ENCODE measurements at regions not wholly inside any gene's neighbourhood (a gene's known extent, or its start where the extent isn't known, plus 50 kb on each side); places are given as distances from the start of the nearest gene placed in this dataset.

DNA sequence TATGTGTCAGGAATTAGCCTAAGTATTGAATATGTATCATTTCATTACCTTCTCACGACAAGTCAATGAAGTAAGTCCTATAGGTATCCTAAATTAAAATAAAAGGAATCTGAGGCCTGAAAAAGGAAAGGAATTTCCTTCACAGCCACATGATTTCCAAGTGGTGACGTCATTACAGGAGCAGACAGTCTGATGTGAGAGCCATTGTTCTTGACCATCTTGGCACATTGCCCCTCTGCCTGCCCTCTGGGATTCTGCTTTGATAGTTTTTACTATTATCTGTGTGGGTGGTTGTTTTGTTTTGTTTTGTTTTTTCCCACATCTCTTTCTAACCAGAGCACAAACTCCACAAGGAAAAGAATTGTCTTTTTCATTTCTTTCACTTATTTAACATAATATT is 219.8 kb upstream of the UFL1 start:
- Histone ChIP-seq H3K4me3 (replicated peaks; ENCODE audit: low read depth, low read length) (no peak overlapping the region), H3K36me3 (ENCODE audit: control insufficient read depth, insufficient read depth, low read length) (no peaks in the 10 kb centered on the region), H3K27me3 (replicated peaks; ENCODE audit: control insufficient read depth, insufficient read depth, low read length) (no peaks in the 10 kb centered on the region)
- TF ChIP-seq, protein P1, sequence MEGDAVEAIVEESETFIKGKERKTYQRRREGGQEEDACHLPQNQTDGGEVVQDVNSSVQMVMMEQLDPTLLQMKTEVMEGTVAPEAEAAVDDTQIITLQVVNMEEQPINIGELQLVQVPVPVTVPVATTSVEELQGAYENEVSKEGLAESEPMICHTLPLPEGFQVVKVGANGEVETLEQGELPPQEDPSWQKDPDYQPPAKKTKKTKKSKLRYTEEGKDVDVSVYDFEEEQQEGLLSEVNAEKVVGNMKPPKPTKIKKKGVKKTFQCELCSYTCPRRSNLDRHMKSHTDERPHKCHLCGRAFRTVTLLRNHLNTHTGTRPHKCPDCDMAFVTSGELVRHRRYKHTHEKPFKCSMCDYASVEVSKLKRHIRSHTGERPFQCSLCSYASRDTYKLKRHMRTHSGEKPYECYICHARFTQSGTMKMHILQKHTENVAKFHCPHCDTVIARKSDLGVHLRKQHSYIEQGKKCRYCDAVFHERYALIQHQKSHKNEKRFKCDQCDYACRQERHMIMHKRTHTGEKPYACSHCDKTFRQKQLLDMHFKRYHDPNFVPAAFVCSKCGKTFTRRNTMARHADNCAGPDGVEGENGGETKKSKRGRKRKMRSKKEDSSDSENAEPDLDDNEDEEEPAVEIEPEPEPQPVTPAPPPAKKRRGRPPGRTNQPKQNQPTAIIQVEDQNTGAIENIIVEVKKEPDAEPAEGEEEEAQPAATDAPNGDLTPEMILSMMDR (IDR thresholded peaks at IDR 0.05; ENCODE audit: insufficient read depth, low read length, poor library complexity, severe bottlenecking): no peak
- no peak for DNase-seq (ENCODE audit: extremely low read depth, insufficient read length)

DNA sequence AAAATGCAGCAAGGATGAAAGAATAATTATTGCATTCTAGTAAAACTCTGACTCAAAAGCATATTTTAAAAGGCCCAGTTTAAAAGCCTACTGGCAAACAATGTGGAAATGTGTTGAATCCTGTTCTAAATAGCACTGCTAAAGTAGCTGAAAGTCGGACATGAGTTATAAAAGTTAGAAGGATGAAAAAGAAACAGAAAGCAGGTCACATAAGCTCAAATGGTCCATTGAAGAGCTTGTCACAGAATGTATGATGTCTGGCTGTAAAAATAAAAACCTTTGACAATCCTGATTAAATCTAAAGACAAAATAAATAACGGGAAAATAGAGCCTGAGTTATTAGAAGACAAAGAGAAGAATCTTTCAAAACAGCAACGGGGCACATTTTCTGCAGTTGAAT is 218.6 kb upstream of the UFL1 start:
- no peak for DNase-seq (ENCODE audit: extremely low read depth, insufficient read length)
- Histone ChIP-seq H3K36me3 (ENCODE audit: control insufficient read depth, insufficient read depth, low read length) (no peaks in the 10 kb centered on the region), H3K27me3 (replicated peaks; ENCODE audit: control insufficient read depth, insufficient read depth, low read length) (no peaks in the 10 kb centered on the region), H3K4me3 (replicated peaks; ENCODE audit: low read depth, low read length) (no peak overlapping the region)
- TF ChIP-seq, protein P1 (IDR thresholded peaks at IDR 0.05; ENCODE audit: insufficient read depth, low read length, poor library complexity, severe bottlenecking): no peak

DNA sequence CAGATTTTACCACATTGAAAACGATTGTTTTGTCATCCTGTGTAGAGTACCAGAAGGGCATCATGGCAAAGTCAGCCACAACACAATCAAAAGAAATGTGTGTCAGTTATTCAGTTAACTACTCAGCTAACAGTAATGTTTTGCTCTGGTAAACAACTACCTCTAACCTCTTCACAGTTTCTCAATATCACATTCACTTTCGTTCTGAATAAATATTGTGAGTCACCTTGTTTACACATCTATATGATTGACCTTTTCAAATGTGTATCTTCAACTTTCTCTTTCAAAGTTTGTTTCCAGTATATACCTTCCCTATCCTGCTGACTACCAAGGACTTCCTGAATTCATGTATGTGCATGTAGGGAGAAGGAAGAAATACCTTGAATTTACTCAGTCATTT is 216.6 kb upstream of the UFL1 start:
- H3K4me3 ChIP-seq (replicated peaks; ENCODE audit: low read depth, low read length): no peak overlapping the region
- H3K27me3 ChIP-seq (replicated peaks; ENCODE audit: control insufficient read depth, insufficient read depth, low read length): no peaks in the 10 kb centered on the region
- peak; percentile 1 for DNase-seq (ENCODE audit: extremely low read depth, insufficient read length)
- no peaks in the 10 kb centered on the region for H3K36me3 ChIP-seq (ENCODE audit: control insufficient read depth, insufficient read depth, low read length)
- TF ChIP-seq, protein P1 (IDR thresholded peaks at IDR 0.05; ENCODE audit: insufficient read depth, low read length, poor library complexity, severe bottlenecking): no peak

DNA sequence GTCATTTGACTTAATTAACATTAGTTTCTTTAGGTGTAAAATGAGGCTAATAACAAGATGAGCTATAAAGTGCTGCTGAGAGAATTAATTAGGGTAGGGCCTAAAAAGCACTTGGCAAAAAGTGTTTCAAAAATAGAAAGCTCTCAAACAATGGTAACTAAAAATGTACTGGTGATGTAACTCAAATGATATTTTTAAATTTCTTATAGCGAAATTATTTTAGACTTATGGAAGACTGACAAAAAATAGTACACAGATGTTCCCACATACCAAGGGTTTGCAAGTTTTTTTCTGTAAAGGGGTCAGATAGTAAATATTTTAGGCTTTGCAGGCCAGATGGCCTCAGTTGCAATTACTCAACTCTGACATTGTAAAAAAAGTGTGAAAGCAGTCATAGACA is 190.7 kb upstream of the UFL1 start:
- H3K4me3 ChIP-seq (replicated peaks; ENCODE audit: low read depth, low read length): no peak overlapping the region
- no peaks in the 10 kb centered on the region for H3K27me3 ChIP-seq (replicated peaks; ENCODE audit: control insufficient read depth, insufficient read depth, low read length)
- H3K36me3 ChIP-seq (ENCODE audit: control insufficient read depth, insufficient read depth, low read length): no peaks in the 10 kb centered on the region
- TF ChIP-seq, protein P1 (IDR thresholded peaks at IDR 0.05; ENCODE audit: insufficient read depth, low read length, poor library complexity, severe bottlenecking): no peak
- DNase-seq (ENCODE audit: extremely low read depth, insufficient read length): no peak

DNA sequence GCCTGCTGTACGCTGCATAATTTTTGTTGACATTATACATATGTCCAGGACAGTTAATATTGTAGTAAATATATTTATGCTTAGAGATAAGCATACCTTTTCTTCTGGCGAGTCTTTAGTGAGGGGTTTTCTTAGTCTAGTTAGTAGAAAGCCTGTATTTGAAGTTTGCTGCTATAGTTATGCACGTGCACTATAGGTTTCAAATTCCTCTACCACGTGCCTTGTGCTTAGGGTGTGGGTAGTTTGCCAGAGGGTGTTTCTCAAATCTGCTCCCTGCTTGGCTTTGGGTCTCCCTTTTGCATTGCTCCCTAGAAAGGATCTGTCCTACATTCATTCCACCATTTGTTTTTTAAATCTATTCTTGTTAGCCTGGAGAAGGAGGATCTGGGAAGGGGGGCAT is 181.4 kb upstream of the UFL1 start:
- TF ChIP-seq, protein P1 (IDR thresholded peaks at IDR 0.05; ENCODE audit: insufficient read depth, low read length, poor library complexity, severe bottlenecking): no peak
- H3K4me3 ChIP-seq (replicated peaks; ENCODE audit: low read depth, low read length): no peak overlapping the region
- DNase-seq (ENCODE audit: extremely low read depth, insufficient read length): no peak
- H3K36me3 ChIP-seq (ENCODE audit: control insufficient read depth, insufficient read depth, low read length): no peaks in the 10 kb centered on the region
- H3K27me3 ChIP-seq (replicated peaks; ENCODE audit: control insufficient read depth, insufficient read depth, low read length): no peaks in the 10 kb centered on the region

DNA sequence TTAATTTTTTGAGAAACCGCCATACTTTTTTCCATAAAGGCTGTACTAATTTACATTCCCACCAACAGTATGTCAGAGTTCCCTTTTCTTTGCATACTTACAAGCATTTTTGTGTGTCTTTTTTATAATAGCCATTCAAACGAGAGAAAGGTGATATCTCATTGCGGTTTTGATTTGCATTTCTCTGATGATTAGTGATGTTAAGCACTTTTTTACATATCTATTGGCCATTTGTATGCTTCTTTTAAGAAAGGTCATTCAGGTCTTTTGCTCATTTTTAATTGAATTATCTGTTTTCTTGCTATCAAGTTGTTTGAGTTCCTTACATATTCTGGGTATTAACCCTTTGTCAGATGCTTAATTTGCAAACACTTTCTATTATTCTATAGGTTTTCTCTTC is 176.1 kb upstream of the UFL1 start:
- H3K27me3 ChIP-seq (replicated peaks; ENCODE audit: control insufficient read depth, insufficient read depth, low read length): no peaks in the 10 kb centered on the region
- no peaks in the 10 kb centered on the region for H3K36me3 ChIP-seq (ENCODE audit: control insufficient read depth, insufficient read depth, low read length)
- no peak for DNase-seq (ENCODE audit: extremely low read depth, insufficient read length)
- TF ChIP-seq, protein P1 (IDR thresholded peaks at IDR 0.05; ENCODE audit: insufficient read depth, low read length, poor library complexity, severe bottlenecking): no peak
- H3K4me3 ChIP-seq (replicated peaks; ENCODE audit: low read depth, low read length): no peak overlapping the region

Data from GM06990 (cell line).